Adipocyte (in vitro differentiated cells): ENCODE measurements at regions not wholly inside any gene's neighbourhood (a gene's known extent, or its start where the extent isn't known, plus 50 kb on each side); places are given as distances from the start of the nearest gene placed in this dataset.
"Not testable (repeated sequence)": the region's sequence is repeated elsewhere in the genome, so short reads cannot be mapped to it uniquely, and the experiment has no call there.

Experiments
- DNase-seq: peaks from one replicate; pipeline ENCODE4 v3.0.0-alpha.2; 2015; ENCODE audit warnings: low read depth
- H3K27me3 ChIP-seq: replicated peaks from 2 replicates; pipeline ENCODE4 v1.7.0; 2013; ENCODE audit warnings: mild to moderate bottlenecking, low read length, moderate library complexity; ENCODE audit not compliant: control insufficient read depth, insufficient read depth
- H3K36me3 ChIP-seq: 2 replicates; pipeline ENCODE4 v1.7.0; 2013; ENCODE audit warnings: low read length, mild to moderate bottlenecking, moderate library complexity; ENCODE audit not compliant: control insufficient read depth, insufficient read depth, severe bottlenecking
- H3K4me1 ChIP-seq: 2 replicates; pipeline ENCODE4 v1.7.0; 2013; ENCODE audit warnings: mild to moderate bottlenecking, low read length, moderate library complexity; ENCODE audit not compliant: control insufficient read depth, insufficient read depth
- H3K4me3 ChIP-seq: 2 replicates; pipeline ENCODE4 v1.7.0; 2013; ENCODE audit warnings: mild to moderate bottlenecking, low read length, moderate library complexity
- H3K9ac ChIP-seq: 2 replicates; pipeline ENCODE4 v1.7.0; 2013; ENCODE audit warnings: mild to moderate bottlenecking, low read length, moderate library complexity
- H3K9me3 ChIP-seq: 2 replicates; pipeline ENCODE4 v1.7.0; 2013; ENCODE audit warnings: mild to moderate bottlenecking, low read length, moderate library complexity; ENCODE audit not compliant: control insufficient read depth

DNA sequence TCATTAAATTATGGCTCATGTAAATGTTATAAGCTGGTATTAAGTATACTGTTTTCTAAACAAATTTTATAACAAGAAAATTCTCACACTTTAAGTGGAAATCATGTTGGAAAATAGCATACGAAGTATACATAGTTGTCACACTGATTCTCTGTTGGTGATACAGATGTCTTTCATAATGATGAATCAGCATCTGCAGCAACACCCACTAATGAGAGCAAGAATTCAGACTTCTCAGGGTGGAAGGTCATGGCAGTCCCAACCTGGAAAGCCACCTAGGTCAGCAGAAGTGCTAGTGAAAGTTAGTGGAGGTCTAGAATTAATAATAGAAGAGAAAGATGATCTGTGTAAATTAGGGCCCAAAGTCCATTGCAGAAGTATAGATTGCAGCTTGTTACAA is 719.7 kb upstream of the MIR17HG start:
- H3K36me3 ChIP-seq, result no peaks in the 10 kb centered on the region
- H3K4me3 ChIP-seq, result no peak overlapping the region
- no peak overlapping the region for H3K9ac ChIP-seq
- DNase-seq, result no peak
- H3K27me3 ChIP-seq, result no peaks in the 10 kb centered on the region
- H3K4me1 ChIP-seq, result no peaks in the 10 kb centered on the region
- no peaks in the 10 kb centered on the region for H3K9me3 ChIP-seq

DNA sequence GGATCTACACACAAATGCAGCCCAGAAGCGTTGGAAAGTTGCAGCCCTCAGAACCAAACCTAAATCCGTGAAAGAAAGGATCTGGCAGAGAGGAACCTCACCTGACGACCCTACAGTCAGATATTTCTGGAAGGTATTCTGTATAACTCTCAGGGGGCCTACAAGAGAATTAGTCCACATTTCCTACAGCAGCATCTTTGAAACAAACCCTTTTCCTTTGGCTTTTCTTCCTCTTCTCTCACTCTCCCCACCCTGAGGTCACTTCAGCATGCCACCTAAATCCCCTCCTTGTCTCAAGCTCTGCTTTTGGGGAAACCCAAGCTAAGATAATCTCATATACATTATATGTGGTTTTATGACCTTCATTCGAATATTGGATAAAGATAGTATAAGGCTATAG is 719.0 kb upstream of the MIR17HG start:
- Histone ChIP-seq H3K36me3 (no peaks in the 10 kb centered on the region), H3K9me3 (no peaks in the 10 kb centered on the region), H3K4me3 (no peak overlapping the region), H3K9ac (no peak overlapping the region), H3K27me3 (no peaks in the 10 kb centered on the region), H3K4me1 (no peaks in the 10 kb centered on the region)
- DNase-seq, result no peak

DNA sequence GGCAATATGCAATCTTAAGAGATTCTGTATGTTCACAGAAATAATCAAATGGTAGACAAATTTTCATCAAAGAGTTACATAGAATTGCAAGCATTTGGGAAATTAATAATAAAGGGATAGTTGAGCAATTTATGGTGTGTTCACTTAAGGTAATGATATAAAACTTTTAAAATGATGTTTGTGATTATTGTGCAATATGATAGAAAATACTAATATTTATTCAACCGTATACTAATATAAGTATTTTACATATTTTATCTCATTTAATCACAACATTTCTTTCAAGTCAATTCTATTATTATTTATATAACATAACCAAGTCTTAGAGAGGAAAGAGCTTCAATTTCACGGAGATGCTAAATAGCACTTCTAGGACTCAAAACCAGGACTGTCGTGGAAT is 716.8 kb upstream of the MIR17HG start:
- Histone ChIP-seq H3K4me1 (no peaks in the 10 kb centered on the region), H3K4me3 (no peak overlapping the region), H3K9ac (no peak overlapping the region), H3K27me3 (no peaks in the 10 kb centered on the region), H3K9me3 (no peaks in the 10 kb centered on the region), H3K36me3 (no peaks in the 10 kb centered on the region)
- no peak for DNase-seq

DNA sequence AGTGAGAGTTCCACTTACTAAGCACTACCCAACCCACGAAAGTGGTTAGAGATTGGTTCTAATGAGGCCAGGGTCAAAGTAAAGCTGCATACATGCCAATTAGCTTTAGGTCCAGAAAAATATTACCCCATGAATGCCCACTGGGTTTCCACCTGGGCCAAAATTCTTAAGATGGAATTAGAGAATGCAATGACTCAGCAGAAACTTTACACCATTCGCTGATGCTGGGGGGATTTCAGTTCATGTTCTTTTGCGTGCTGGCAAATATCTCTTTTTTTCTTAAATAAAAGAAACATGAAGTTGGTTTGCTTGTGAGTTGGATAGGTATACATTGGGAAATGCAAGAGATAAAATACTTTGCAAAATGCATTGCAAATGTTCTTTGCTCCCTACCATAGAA is 715.3 kb upstream of the MIR17HG start:
- Histone ChIP-seq H3K9me3 (no peaks in the 10 kb centered on the region), H3K4me3 (no peak overlapping the region), H3K27me3 (no peaks in the 10 kb centered on the region), H3K36me3 (no peaks in the 10 kb centered on the region), H3K4me1 (no peaks in the 10 kb centered on the region), H3K9ac (no peak overlapping the region)
- DNase-seq, result no peak

DNA sequence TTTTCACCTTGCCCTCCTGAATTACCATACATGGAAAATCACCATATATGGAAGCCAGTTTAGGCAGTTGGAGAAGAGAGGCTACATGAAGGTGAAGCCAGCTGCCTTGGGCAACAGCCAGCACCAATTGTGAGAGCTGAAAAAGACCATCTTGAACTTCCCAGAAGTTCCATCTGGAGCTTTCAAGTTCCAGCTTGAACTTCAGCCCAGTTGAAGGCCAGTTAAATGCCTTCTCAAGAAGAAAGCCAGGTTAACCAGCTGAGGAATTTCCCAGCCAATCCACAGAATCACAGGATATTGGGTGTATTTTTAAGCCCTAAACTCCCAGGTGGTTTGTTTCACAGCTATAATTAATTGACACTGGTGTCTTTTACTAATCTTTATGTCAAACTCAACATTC is 713.6 kb upstream of the MIR17HG start:
- Histone ChIP-seq H3K4me1 (no peaks in the 10 kb centered on the region), H3K27me3 (no peaks in the 10 kb centered on the region)

DNA sequence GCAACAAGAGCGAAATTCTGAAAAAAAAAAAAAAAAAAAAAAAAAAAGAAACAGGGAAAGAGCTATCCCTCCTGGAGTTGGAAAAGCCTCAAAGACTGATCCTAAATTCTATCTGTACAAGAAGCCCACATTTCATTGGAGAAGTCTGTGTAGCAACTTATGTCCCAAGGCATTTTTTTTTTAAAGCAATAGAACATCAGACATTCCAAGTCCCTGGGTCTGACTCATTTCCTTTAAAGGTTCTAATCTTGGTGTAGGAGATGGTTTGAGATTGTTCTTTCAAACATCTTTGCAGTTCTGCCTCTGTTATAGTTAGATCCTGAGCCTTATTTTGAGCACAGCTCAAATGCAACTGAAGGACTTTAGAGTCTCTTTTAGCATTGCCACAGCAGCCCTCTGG is 706.5 kb upstream of the MIR17HG start:
- Histone ChIP-seq H3K36me3 (no peaks in the 10 kb centered on the region), H3K4me1 (no peaks in the 10 kb centered on the region), H3K4me3 (no peak overlapping the region), H3K9ac (no peak overlapping the region), H3K9me3 (no peaks in the 10 kb centered on the region), H3K27me3 (no peaks in the 10 kb centered on the region)
- peak; percentile 30 for DNase-seq

More for the DNA sequence above, 713.6 kb upstream of the MIR17HG start:
- no peaks in the 10 kb centered on the region for H3K36me3 ChIP-seq
- H3K4me3 ChIP-seq, result no peak overlapping the region
- H3K9me3 ChIP-seq, result no peaks in the 10 kb centered on the region
- no peak overlapping the region for H3K9ac ChIP-seq
- no peak for DNase-seq

DNA sequence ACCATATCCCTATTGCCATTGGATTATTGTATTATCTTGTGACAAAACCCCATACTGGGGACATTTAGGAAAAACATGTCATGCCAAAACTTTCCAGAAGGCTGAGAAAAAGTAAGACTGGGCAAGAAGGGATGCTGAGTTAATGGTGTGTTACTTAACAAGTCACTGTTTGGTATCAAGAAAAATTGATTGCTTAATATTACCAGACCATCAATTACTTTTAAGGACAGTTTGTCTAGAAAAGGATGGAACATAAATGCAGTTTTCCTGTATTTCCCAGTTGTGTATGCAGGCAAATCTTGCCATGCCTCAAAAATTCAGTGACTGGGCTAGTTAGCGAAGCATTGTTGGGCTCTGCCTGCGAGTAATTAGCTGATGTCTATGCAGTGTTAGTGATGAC is 705.6 kb upstream of the MIR17HG start:
- DNase-seq, result no peak
- Histone ChIP-seq H3K27me3 (no peaks in the 10 kb centered on the region), H3K9ac (no peak overlapping the region), H3K4me3 (no peak overlapping the region), H3K36me3 (no peaks in the 10 kb centered on the region), H3K4me1 (no peaks in the 10 kb centered on the region), H3K9me3 (no peaks in the 10 kb centered on the region)

DNA sequence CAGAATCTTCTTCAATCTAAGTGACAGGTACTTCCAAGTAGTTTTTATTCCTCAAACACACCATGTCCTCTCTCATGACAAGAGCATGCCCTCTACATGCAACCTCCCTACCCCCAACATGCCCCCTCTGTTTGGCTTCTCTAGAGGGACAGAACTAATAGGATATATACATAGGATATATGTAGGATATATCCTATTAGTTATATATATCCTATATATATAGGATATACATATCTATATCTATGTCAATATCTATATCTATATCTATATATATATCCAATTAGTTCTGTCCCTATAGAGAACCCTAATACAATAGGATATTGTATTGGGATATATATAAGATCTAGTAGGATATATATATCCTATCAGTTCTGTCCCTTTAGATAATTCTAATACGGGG is 701.9 kb upstream of the MIR17HG start:
- no peaks in the 10 kb centered on the region for H3K36me3 ChIP-seq
- H3K9me3 ChIP-seq, result no peaks in the 10 kb centered on the region
- no peak overlapping the region for H3K9ac ChIP-seq
- H3K4me3 ChIP-seq, result no peak overlapping the region
- no peaks in the 10 kb centered on the region for H3K27me3 ChIP-seq
- no peaks in the 10 kb centered on the region for H3K4me1 ChIP-seq
- no peak for DNase-seq

DNA sequence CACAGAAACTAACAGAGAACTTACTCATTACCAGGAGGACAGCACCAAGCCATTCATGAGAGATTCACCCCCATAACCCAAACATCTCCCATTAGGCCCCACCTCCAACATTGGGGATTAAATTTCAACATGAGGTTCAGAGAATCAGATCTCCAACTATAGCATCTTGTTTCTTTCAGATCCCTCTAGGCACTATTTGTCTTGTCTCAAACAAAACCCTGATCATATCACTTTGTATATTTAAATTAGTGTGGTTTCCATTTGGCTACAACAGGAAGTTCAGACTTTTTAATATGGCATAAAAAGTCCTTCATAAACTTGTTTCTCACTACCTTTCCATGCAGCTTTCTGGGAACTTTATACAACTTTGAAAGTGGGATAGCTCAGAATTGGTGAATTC is 699.0 kb upstream of the MIR17HG start:
- H3K36me3 ChIP-seq, result no peaks in the 10 kb centered on the region
- no peak overlapping the region for H3K4me3 ChIP-seq
- H3K27me3 ChIP-seq, result no peaks in the 10 kb centered on the region
- DNase-seq, result no peak
- H3K9ac ChIP-seq, result no peak overlapping the region
- H3K9me3 ChIP-seq, result peaks cover 10% of the 10 kb centered on the region
- H3K4me1 ChIP-seq, result no peaks in the 10 kb centered on the region

DNA sequence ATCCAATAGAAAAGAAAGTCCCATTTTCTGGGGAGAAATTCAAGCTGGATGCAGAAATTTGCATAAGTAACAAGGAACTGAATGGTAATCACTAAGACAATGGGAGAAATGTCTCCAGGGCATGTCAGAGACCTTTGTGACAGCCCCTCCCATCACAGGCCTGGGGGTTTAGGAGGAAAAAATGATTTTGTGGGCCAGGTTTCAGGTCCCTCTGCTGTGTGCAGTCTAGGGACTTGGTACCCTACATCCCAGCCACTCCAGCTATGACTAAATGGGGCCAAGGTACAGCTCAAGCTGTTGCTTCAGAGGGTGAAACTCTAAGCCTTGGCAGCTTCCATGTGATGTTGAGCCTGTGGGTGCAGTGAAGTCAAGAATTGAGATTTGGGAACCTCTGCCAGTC is 695.5 kb upstream of the MIR17HG start:
- no peak overlapping the region for H3K9ac ChIP-seq

DNA sequence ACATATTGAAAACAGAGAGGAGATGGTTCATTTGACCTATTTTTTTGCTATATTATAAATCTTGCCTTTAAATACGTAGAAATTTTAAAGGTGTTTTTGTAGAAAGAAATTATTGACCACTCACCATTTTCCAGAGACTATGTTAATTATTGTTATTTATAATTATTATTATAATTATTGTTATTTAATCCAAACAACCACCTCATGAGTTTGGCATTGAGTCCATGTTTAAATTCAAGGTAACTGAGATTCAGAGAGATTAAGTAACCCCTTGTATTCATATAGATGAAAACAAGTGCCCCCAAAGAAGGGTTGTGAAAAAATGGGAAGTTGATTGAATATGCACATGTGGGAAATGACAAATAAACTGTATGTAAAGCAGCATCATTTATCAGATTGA is 692.5 kb upstream of the MIR17HG start:
- DNase-seq, result no peak
- no peaks in the 10 kb centered on the region for H3K36me3 ChIP-seq
- peaks cover 16% of the 10 kb centered on the region for H3K9me3 ChIP-seq
- no peaks in the 10 kb centered on the region for H3K27me3 ChIP-seq
- no peak overlapping the region for H3K9ac ChIP-seq
- no peaks in the 10 kb centered on the region for H3K4me1 ChIP-seq
- no peak overlapping the region for H3K4me3 ChIP-seq

More for the DNA sequence above, 695.5 kb upstream of the MIR17HG start:
- no peaks in the 10 kb centered on the region for H3K4me1 ChIP-seq
- no peaks in the 10 kb centered on the region for H3K27me3 ChIP-seq
- no peak for DNase-seq
- no peak overlapping the region for H3K4me3 ChIP-seq
- peaks cover 10% of the 10 kb centered on the region for H3K9me3 ChIP-seq
- no peaks in the 10 kb centered on the region for H3K36me3 ChIP-seq

DNA sequence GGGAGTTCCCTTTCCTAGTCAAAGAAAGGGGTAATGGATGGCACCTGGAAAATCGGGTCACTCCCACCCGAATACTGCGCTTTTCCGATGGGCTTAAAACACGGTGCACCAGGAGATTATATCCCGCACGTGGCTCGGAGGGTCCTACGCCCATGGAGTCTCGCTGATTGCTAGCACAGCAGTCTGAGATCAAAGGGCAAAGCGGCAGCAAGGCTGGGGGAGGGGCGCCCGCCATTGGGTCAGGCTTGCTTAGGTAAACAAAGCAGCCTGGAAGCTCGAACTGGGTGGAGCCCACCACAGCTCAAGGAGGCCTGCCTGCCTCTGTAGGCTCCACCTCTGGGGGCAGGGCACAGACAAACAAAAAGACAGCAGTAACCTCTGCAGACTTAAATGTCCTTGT is 683.3 kb upstream of the MIR17HG start:
- DNase-seq, H3K4me3 ChIP-seq, H3K27me3 ChIP-seq, H3K9me3 ChIP-seq, H3K9ac ChIP-seq, H3K36me3 ChIP-seq, H3K4me1 ChIP-seq: not testable (repeated sequence)
